ENCODE measurements at regions not wholly inside any gene's neighbourhood (a gene's known extent, or its start where the extent isn't known, plus 50 kb on each side); places are given as distances from the start of the nearest gene placed in this dataset.

- no peak for TF ChIP-seq FOXM1 (IDR thresholded peaks at IDR 0.05; ENCODE audit: borderline replicate concordance)
- TF ChIP-seq CTBP1 (IDR thresholded peaks at IDR 0.05; ENCODE audit: borderline replicate concordance) = no peak
- no peak for TF ChIP-seq ARNT (IDR thresholded peaks at IDR 0.05)
- no peak for TF ChIP-seq BHLHE40 (IDR thresholded peaks at IDR 0.05; ENCODE audit: borderline replicate concordance)
- no peak for TF ChIP-seq FOXA1 (IDR thresholded peaks at IDR 0.05)
- no peak for TF ChIP-seq ELF4 (IDR thresholded peaks at IDR 0.05)
- no peak for TF ChIP-seq PKNOX1 (IDR thresholded peaks at IDR 0.05)
- no peak for TF ChIP-seq SP1 (IDR thresholded peaks at IDR 0.05)
- TF ChIP-seq HDGF (IDR thresholded peaks at IDR 0.05; ENCODE audit: borderline replicate concordance) = no peak
- no peak for TF ChIP-seq TARDBP (IDR thresholded peaks at IDR 0.05)
- TF ChIP-seq LEF1 (IDR thresholded peaks at IDR 0.05; ENCODE audit: borderline replicate concordance) = no peak
- no peak for TF ChIP-seq NFRKB (IDR thresholded peaks at IDR 0.05)
- TF ChIP-seq ZNF384 (IDR thresholded peaks at IDR 0.05) = no peak
- TF ChIP-seq L3MBTL2 (conservative IDR thresholded peaks at IDR 0.05) = no peak
- TF ChIP-seq FOXK2 (IDR thresholded peaks at IDR 0.05) = no peak
- TF ChIP-seq SUZ12 (IDR thresholded peaks at IDR 0.05) = no peak
- no peak for DNase-seq (ENCODE audit: extremely low spot score)
- ChIA-PET POLR2A (no interaction called here), CTCF (no interaction called here)
These were observed 572.9 kb upstream of the CAMK1G start for GRCh38 chr1:209010475-209011230.

GRCh38 chr1:209012443-209013196 lies 570.9 kb upstream of the CAMK1G start:
- no peak for TF ChIP-seq BHLHE40 (IDR thresholded peaks at IDR 0.05; ENCODE audit: borderline replicate concordance)
- no peak for TF ChIP-seq NFRKB (IDR thresholded peaks at IDR 0.05)
- TF ChIP-seq CTBP1 (IDR thresholded peaks at IDR 0.05; ENCODE audit: borderline replicate concordance) = no peak
- TF ChIP-seq FOXA1 (IDR thresholded peaks at IDR 0.05) = no peak
- no peak for TF ChIP-seq L3MBTL2 (conservative IDR thresholded peaks at IDR 0.05)
- no peak for TF ChIP-seq SP1 (IDR thresholded peaks at IDR 0.05)
- no peak for TF ChIP-seq PKNOX1 (IDR thresholded peaks at IDR 0.05)
- TF ChIP-seq ELF4 (IDR thresholded peaks at IDR 0.05) = no peak
- TF ChIP-seq FOXM1 (IDR thresholded peaks at IDR 0.05; ENCODE audit: borderline replicate concordance) = no peak
- no peak for TF ChIP-seq ZNF384 (IDR thresholded peaks at IDR 0.05)
- TF ChIP-seq HDGF (IDR thresholded peaks at IDR 0.05; ENCODE audit: borderline replicate concordance) = no peak
- CTCF ChIA-PET = interaction anchor here (0.9 kb wide), 1 partner anchor 37 kb away, joined by 3 read pairs; no protein-coding TSS in a partner anchor
- POLR2A ChIA-PET = no interaction called here
- DNase-seq (ENCODE audit: extremely low spot score) = no peak

GRCh38 chr1:209015092-209015491 lies 568.4 kb upstream of the CAMK1G start:
- DNase-seq (ENCODE audit: extremely low spot score) = no peak
- ChIA-PET CTCF (no interaction called here), POLR2A (no interaction called here)
- no peak for TF ChIP-seq FOXA1 (IDR thresholded peaks at IDR 0.05)
- TF ChIP-seq CTBP1 (IDR thresholded peaks at IDR 0.05; ENCODE audit: borderline replicate concordance) = no peak
- TF ChIP-seq ELF4 (IDR thresholded peaks at IDR 0.05) = no peak
- TF ChIP-seq SUZ12 (IDR thresholded peaks at IDR 0.05) = no peak
- no peak for TF ChIP-seq LEF1 (IDR thresholded peaks at IDR 0.05; ENCODE audit: borderline replicate concordance)
- TF ChIP-seq TARDBP (IDR thresholded peaks at IDR 0.05) = no peak
- TF ChIP-seq FOXM1 (IDR thresholded peaks at IDR 0.05; ENCODE audit: borderline replicate concordance) = no peak
- no peak for TF ChIP-seq FOXK2 (IDR thresholded peaks at IDR 0.05)
- no peak for TF ChIP-seq BHLHE40 (IDR thresholded peaks at IDR 0.05; ENCODE audit: borderline replicate concordance)
- no peak for TF ChIP-seq HDGF (IDR thresholded peaks at IDR 0.05; ENCODE audit: borderline replicate concordance)

- ChIA-PET CTCF (no interaction called here), POLR2A (no interaction called here)
- TF ChIP-seq LEF1 (IDR thresholded peaks at IDR 0.05; ENCODE audit: borderline replicate concordance) (no peak), FOXM1 (IDR thresholded peaks at IDR 0.05; ENCODE audit: borderline replicate concordance) (no peak), CTBP1 (IDR thresholded peaks at IDR 0.05; ENCODE audit: borderline replicate concordance) (no peak), SP1 (IDR thresholded peaks at IDR 0.05) (no peak), L3MBTL2 (conservative IDR thresholded peaks at IDR 0.05) (no peak), ARNT (IDR thresholded peaks at IDR 0.05) (no peak), HDGF (IDR thresholded peaks at IDR 0.05; ENCODE audit: borderline replicate concordance) (no peak), FOXA1 (IDR thresholded peaks at IDR 0.05) (no peak), SUZ12 (IDR thresholded peaks at IDR 0.05) (no peak), ZNF384 (IDR thresholded peaks at IDR 0.05) (no peak), NFRKB (IDR thresholded peaks at IDR 0.05) (no peak), PKNOX1 (IDR thresholded peaks at IDR 0.05) (no peak), FOXK2 (IDR thresholded peaks at IDR 0.05) (no peak), ELF4 (IDR thresholded peaks at IDR 0.05) (no peak), BHLHE40 (IDR thresholded peaks at IDR 0.05; ENCODE audit: borderline replicate concordance) (no peak)
- no peak for DNase-seq (ENCODE audit: extremely low spot score)
These were observed 561.9 kb upstream of the CAMK1G start for GRCh38 chr1:209021622-209022021.

- no peak for TF ChIP-seq SUZ12 (IDR thresholded peaks at IDR 0.05)
- TF ChIP-seq ZNF384 (IDR thresholded peaks at IDR 0.05) = no peak
- TF ChIP-seq ARNT (IDR thresholded peaks at IDR 0.05) = no peak
- TF ChIP-seq PKNOX1 (IDR thresholded peaks at IDR 0.05) = no peak
- TF ChIP-seq LEF1 (IDR thresholded peaks at IDR 0.05; ENCODE audit: borderline replicate concordance) = no peak
- TF ChIP-seq TARDBP (IDR thresholded peaks at IDR 0.05) = no peak
- TF ChIP-seq FOXA1 (IDR thresholded peaks at IDR 0.05) = no peak
- no peak for TF ChIP-seq L3MBTL2 (conservative IDR thresholded peaks at IDR 0.05)
- no peak for TF ChIP-seq SP1 (IDR thresholded peaks at IDR 0.05)
- TF ChIP-seq BHLHE40 (IDR thresholded peaks at IDR 0.05; ENCODE audit: borderline replicate concordance) = no peak
- TF ChIP-seq FOXK2 (IDR thresholded peaks at IDR 0.05) = no peak
- TF ChIP-seq ELF4 (IDR thresholded peaks at IDR 0.05) = no peak
- no peak for TF ChIP-seq CTBP1 (IDR thresholded peaks at IDR 0.05; ENCODE audit: borderline replicate concordance)
- no peak for TF ChIP-seq NFRKB (IDR thresholded peaks at IDR 0.05)
- no peak for TF ChIP-seq HDGF (IDR thresholded peaks at IDR 0.05; ENCODE audit: borderline replicate concordance)
- no peak for DNase-seq (ENCODE audit: extremely low spot score)
- ChIA-PET CTCF (interaction anchor here (0.5 kb wide), 1 partner anchor 1476 kb away, joined by 6 read pairs; no protein-coding TSS in a partner anchor), POLR2A (no interaction called here)
These were observed 559.7 kb upstream of the CAMK1G start for GRCh38 chr1:209023790-209024189.
